ENCODE measurements at regions not wholly inside any gene's neighbourhood (a gene's known extent, or its start where the extent isn't known, plus 50 kb on each side); places are given as distances from the start of the nearest gene placed in this dataset.

DNA sequence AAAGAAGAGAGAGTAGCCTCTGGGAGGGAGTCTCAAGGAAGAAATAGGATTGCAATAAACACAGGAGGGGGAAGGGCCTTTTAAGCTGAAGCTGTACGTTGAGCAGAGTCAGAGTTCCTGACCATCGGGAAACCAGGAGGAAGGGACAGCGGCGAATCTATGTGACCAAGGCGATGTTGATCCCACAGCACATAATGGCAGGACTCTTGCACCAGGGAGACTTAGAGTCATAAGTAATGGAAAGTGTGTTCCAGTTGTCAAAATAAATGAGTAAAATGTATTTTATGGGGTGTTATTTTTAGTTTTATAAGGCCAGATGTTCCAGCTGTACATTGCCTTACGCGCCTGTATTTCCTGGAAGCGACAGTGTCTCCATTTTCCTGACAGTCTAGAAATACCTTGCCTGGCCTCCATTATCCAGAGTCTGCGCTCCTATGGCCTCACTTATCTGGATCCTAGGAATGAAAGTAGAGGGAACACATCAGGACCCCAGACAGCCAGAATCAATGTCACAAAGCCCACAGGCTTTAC, 152.8 kb upstream of the COPS8 start:
- no peak for TF ChIP-seq POLR2A (IDR thresholded peaks at IDR 0.05; ENCODE audit: low read length)
- no peak for TF ChIP-seq GATA1 (IDR thresholded peaks at IDR 0.05; ENCODE audit: low read depth, low read length)

All from erythroblast (primary cell).